ENCODE measurements at regions not wholly inside any gene's neighbourhood (a gene's known extent, or its start where the extent isn't known, plus 50 kb on each side); places are given as distances from the start of the nearest gene placed in this dataset.

DNA sequence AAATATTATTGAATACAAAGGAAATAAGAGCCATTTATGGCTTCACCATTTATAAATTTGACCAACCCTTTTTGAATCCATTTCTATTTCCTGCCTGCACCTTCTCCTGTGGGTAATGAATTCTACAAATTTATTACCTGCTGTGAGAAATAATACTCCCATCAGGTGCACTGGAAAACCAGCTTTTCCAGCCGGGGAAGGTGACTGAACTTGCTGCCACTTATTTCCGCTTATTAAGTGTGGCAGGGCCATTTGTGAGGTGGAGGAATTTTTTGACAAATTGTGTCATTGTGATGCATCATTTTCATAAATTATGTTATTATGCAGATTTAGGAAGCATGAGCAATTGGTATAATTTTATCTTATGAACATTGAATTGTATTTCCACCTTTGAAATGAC is 151.1 kb downstream of the SQOR start:
- Histone ChIP-seq H3K27me3 (ENCODE audit: low read length) (no peaks in the 10 kb centered on the region), H4K20me1 (ENCODE audit: low read depth, low read length) (no peaks in the 10 kb centered on the region), H2AFZ (ENCODE audit: low read depth, low read length, severe bottlenecking) (no peak overlapping the region), H3K9me3 (ENCODE audit: insufficient read depth, low read length) (no peaks in the 10 kb centered on the region), H3K4me2 (ENCODE audit: low read depth, low read length, poor library complexity, severe bottlenecking) (no peak overlapping the region), H3K4me3 (ENCODE audit: insufficient read depth, low read length, poor library complexity, severe bottlenecking) (no peak overlapping the region), H3F3A (ENCODE audit: insufficient read depth) (no peaks in the 10 kb centered on the region), H3K27ac (ENCODE audit: low read depth, low read length) (no peak overlapping the region), H3K79me2 (ENCODE audit: insufficient read depth, low read length) (no peaks in the 10 kb centered on the region), H3K36me3 (ENCODE audit: low read length) (no peaks in the 10 kb centered on the region), H3K9ac (ENCODE audit: low read length) (no peak overlapping the region), H3K9me2 (replicated peaks; ENCODE audit: insufficient read depth, low read length) (no peaks in the 10 kb centered on the region)
- no peak for TF ChIP-seq CTCF (IDR thresholded peaks at IDR 0.05; ENCODE audit: insufficient read depth, low read length, poor library complexity, severe bottlenecking)
- no peak for TF ChIP-seq EZH2phosphoT487 (conservative IDR thresholded peaks at IDR 0.05; ENCODE audit: low read length)

- TF ChIP-seq EZH2phosphoT487 (conservative IDR thresholded peaks at IDR 0.05; ENCODE audit: low read length) = no peak
- TF ChIP-seq CTCF (IDR thresholded peaks at IDR 0.05; ENCODE audit: insufficient read depth, low read length, poor library complexity, severe bottlenecking) = peak; percentile 80
- Histone ChIP-seq H2AFZ (ENCODE audit: low read depth, low read length, severe bottlenecking) (no peak overlapping the region), H3K4me3 (ENCODE audit: insufficient read depth, low read length, poor library complexity, severe bottlenecking) (no peak overlapping the region), H3F3A (ENCODE audit: insufficient read depth) (no peaks in the 10 kb centered on the region), H3K36me3 (ENCODE audit: low read length) (no peaks in the 10 kb centered on the region), H4K20me1 (ENCODE audit: low read depth, low read length) (no peaks in the 10 kb centered on the region), H3K9me3 (ENCODE audit: insufficient read depth, low read length) (no peaks in the 10 kb centered on the region), H3K27ac (ENCODE audit: low read depth, low read length) (no peak overlapping the region), H3K27me3 (ENCODE audit: low read length) (no peaks in the 10 kb centered on the region), H3K9me2 (replicated peaks; ENCODE audit: insufficient read depth, low read length) (no peaks in the 10 kb centered on the region), H3K4me2 (ENCODE audit: low read depth, low read length, poor library complexity, severe bottlenecking) (no peak overlapping the region), H3K79me2 (ENCODE audit: insufficient read depth, low read length) (no peaks in the 10 kb centered on the region), H3K9ac (ENCODE audit: low read length) (no peak overlapping the region)
Measured at GRCh38 chr15:45790325-45790943, 155.6 kb downstream of the SQOR start.

GRCh38 chr15:45794304-45794703 is 159.5 kb downstream of the SQOR start:
- Histone ChIP-seq H3K4me3 (ENCODE audit: insufficient read depth, low read length, poor library complexity, severe bottlenecking) (no peak overlapping the region), H3K36me3 (ENCODE audit: low read length) (no peaks in the 10 kb centered on the region), H3K4me2 (ENCODE audit: low read depth, low read length, poor library complexity, severe bottlenecking) (no peak overlapping the region), H3K79me2 (ENCODE audit: insufficient read depth, low read length) (no peaks in the 10 kb centered on the region), H4K20me1 (ENCODE audit: low read depth, low read length) (no peaks in the 10 kb centered on the region), H3K27ac (ENCODE audit: low read depth, low read length) (no peak overlapping the region), H3F3A (ENCODE audit: insufficient read depth) (no peaks in the 10 kb centered on the region), H3K27me3 (ENCODE audit: low read length) (no peaks in the 10 kb centered on the region), H3K9me2 (replicated peaks; ENCODE audit: insufficient read depth, low read length) (no peaks in the 10 kb centered on the region), H2AFZ (ENCODE audit: low read depth, low read length, severe bottlenecking) (no peak overlapping the region), H3K9me3 (ENCODE audit: insufficient read depth, low read length) (no peaks in the 10 kb centered on the region), H3K9ac (ENCODE audit: low read length) (no peak overlapping the region)
- TF ChIP-seq EZH2phosphoT487 (conservative IDR thresholded peaks at IDR 0.05; ENCODE audit: low read length) = no peak
- TF ChIP-seq CTCF (IDR thresholded peaks at IDR 0.05; ENCODE audit: insufficient read depth, low read length, poor library complexity, severe bottlenecking) = no peak

Data from SU-DHL-6 (cell line).